Stimulated activated naive CD8-positive, alpha-beta T cell treated with anti-CD3 and anti-CD28 coated beads, Interleukin-15, amount 100 ng/mL, for 72 hours (primary cell): ENCODE measurements at regions not wholly inside any gene's neighbourhood (a gene's known extent, or its start where the extent isn't known, plus 50 kb on each side); places are given as distances from the start of the nearest gene placed in this dataset.

Experiments used
- ATAC-seq: fragments of 150-1000 bp; cut with Tn5 transposase; 2 replicates; pipeline ENCODE4 v1.10.0; 2021; ENCODE audit warnings: mild to moderate bottlenecking, moderate library complexity
- DNase-seq, 2 donors: peaks; one replicate each; pipeline ENCODE4 v3.0.0; 2021 to 2022
- H3K27ac Mint-ChIP-seq, 2 donors: one replicate each; pipeline ENCODE4 v1.8.0; 2022; ENCODE audit warnings: mild to moderate bottlenecking in 2 of 2, mixed read lengths in 2 of 2, moderate library complexity in 2 of 2
- H3K27me3 Mint-ChIP-seq: one replicate; pipeline ENCODE4 v1.8.0; 2022; ENCODE audit warnings: mixed read lengths
- H3K4me1 Mint-ChIP-seq: one replicate; pipeline ENCODE4 v1.8.0; 2022; ENCODE audit warnings: mild to moderate bottlenecking, mixed read lengths
- H3K4me3 Mint-ChIP-seq, 2 donors: one replicate each; pipeline ENCODE4 v1.8.0; 2022; ENCODE audit warnings: mild to moderate bottlenecking in 2 of 2, mixed read lengths in 2 of 2, moderate library complexity in 1 of 2
- H3K9me3 Mint-ChIP-seq, 2 donors: one replicate each; pipeline ENCODE4 v1.8.0; 2022; ENCODE audit warnings: mixed read lengths in 2 of 2

DNA sequence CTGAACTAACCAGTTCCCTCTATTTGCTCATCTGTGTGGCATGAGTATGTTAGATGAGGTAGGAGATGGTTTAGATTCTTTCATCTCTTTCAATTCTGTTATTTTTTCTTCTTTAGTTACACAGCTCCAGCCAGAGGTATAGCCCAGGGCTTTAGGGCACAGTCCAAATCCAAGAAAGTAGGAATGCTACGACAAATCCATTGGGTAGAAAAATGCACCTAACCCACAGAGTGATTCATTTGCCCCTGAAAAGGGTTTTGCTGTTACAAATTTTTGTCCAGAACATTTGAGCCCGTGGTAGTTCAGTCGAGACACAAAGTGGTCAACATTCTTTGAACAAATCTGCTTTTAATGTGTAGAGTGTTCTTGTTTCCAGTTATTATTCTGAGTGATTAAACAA is 250.7 kb downstream of the HS3ST3A1 start:
- H3K27ac Mint-ChIP-seq = no peak overlapping the region
- no peak for ATAC-seq
- H3K4me1 Mint-ChIP-seq = peaks cover 14% of the 10 kb centered on the region
- H3K27me3 Mint-ChIP-seq = peaks cover 20% of the 10 kb centered on the region
- no peak overlapping the region for H3K4me3 Mint-ChIP-seq
- H3K9me3 Mint-ChIP-seq = peaks cover 8 to 11% of the 10 kb centered on the region in 2 donors
- no peak for DNase-seq

DNA sequence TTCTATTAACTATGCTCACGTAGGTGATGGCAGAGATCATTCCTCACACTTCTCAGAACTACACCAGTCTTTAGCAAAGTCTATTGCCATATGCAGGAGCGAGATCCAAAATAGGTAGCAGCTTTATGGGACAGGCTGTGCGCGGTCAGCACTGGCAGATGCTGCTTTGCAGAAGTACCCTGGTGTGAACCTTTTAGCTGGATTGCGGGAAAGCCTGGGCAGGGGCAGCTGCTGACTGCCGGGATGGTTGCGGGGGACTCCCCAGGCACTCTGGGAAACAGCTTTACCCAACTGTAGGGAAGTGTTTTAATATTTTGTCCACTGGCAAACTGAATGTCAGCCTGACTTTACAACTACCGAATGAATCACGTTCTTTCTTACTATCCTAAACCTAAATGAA is 251.3 kb downstream of the HS3ST3A1 start:
- H3K4me1 Mint-ChIP-seq = peaks cover 18% of the 10 kb centered on the region
- DNase-seq (no peak), ATAC-seq (no peak)
- no peak overlapping the region for H3K4me3 Mint-ChIP-seq
- H3K27me3 Mint-ChIP-seq = peaks cover 20% of the 10 kb centered on the region
- H3K9me3 Mint-ChIP-seq = peaks cover 14 to 16% of the 10 kb centered on the region in 2 donors
- no peak overlapping the region for H3K27ac Mint-ChIP-seq

DNA sequence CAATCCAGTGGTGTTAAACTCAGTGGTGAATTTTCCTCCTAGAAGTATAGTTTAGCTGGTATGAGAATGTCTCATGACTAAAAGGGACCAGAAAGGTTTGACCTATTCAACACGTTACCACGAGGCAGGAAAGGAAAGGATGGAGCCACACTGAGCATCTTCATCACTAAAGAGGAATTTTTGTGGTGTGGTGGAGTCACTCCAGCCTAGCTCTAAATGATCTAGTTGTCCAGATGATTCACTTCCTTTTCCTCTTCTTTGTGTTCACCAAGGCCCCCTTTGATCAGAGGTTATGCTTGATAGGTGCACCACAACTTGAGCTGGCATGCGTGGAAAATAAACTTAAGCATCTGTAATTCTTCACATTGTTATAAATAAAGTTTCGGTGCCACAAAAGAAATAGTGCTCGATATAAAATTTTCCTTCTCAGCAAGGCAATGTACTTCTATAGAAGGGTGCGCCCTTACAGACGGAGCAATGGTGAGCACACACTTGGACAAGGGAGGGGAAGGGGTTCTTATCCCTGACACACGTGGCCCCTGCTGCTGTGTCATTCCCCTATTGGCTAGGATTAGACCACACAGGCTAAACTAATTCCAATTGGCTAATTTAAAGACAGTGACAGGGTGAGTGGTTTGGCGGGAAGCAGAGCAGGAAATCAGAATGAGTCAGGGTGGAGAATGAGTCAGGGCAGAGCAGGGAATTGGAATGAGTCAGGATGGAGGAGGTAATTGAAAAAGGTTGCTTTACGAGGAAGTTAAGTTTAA is 254.6 kb downstream of the HS3ST3A1 start:
- ATAC-seq = peak; percentile 58
- no peak for DNase-seq

DNA sequence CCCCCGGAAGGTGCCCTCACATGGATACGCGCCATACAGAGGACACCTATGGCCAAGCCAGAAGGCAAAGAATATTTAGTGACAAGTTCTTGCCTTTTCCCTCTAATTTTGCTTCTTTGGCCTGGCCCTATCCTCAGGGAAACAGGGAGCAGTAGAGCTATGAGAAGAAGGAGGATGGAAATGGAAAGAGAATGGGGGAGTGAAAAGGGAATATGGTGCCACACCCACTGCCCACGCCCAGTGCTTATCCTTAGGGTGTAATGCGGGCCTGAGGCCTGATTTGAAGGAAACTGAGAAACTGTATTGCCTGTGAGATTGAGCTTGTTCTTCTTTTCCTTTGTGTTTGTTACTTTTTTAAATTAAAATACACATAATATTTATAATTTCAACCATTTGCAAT is 255.1 kb downstream of the HS3ST3A1 start:
- H3K4me1 Mint-ChIP-seq = peaks cover 18% of the 10 kb centered on the region
- ATAC-seq = no peak
- no peak overlapping the region for H3K4me3 Mint-ChIP-seq
- H3K9me3 Mint-ChIP-seq = peaks cover 14 to 16% of the 10 kb centered on the region in 2 donors
- peak overlapping the region in 1 of 2 donors; percentile 31 for H3K27ac Mint-ChIP-seq
- peaks cover 12% of the 10 kb centered on the region for H3K27me3 Mint-ChIP-seq
- no peak for DNase-seq

More for the DNA sequence above, 254.6 kb downstream of the HS3ST3A1 start:
- H3K4me3 Mint-ChIP-seq = no peak overlapping the region
- peaks cover 12% of the 10 kb centered on the region for H3K27me3 Mint-ChIP-seq
- H3K27ac Mint-ChIP-seq = no peak overlapping the region
- H3K4me1 Mint-ChIP-seq = peaks cover 18% of the 10 kb centered on the region
- peaks cover 14 to 16% of the 10 kb centered on the region in 2 donors for H3K9me3 Mint-ChIP-seq

DNA sequence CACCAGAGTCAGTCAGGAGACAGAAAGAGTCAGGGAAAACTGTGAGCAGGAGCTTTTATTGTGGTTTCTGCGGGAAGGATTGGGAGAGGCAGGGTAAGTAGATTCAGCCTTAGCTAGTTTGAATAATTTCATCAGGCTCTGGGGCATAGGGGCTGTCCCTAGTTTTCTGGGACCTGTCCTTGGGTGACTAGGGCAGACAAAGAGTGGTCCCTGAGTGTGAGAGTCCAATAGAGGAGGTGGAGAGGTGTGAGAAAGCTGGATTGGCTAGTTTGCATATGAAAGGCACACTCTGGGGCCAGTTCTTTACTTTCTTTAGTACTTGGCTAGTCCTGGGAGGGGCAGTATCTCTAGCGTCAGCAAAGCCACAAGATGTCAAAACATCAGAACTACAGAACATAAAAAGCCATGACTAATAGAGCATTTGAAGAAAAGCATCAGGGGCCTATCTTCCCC is 255.6 kb downstream of the HS3ST3A1 start:
- Mint-ChIP-seq H3K4me1 (peaks cover 18% of the 10 kb centered on the region), H3K27me3 (peaks cover 12% of the 10 kb centered on the region), H3K27ac (peak overlapping the region in 1 of 2 donors; percentile 14), H3K4me3 (no peak overlapping the region), H3K9me3 (peaks cover 14 to 16% of the 10 kb centered on the region in 2 donors)
- peak; percentile 39 for ATAC-seq
- DNase-seq = no peak

DNA sequence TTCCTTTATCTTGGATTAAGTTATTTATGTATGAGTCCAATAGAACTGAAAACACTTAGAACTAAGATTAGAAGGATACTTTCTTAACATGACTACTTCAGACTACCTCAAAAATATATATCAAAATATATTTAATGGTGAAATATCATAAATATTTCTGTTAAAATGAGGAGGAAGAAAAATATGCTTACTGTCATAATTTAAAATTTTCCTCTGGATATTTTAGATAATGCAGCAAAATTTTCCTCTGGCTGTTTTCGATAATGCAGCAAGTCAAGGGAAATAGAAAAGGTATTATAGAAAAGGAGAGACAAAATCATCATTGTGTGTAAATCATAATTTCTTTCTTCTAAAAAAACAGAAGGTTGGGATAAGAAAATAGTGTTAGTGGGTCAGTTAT is 263.3 kb downstream of the HS3ST3A1 start:
- H3K27ac Mint-ChIP-seq = no peak overlapping the region
- ATAC-seq = no peak
- H3K27me3 Mint-ChIP-seq = peaks cover 33% of the 10 kb centered on the region
- H3K9me3 Mint-ChIP-seq = no peaks in the 10 kb centered on the region
- no peak for DNase-seq
- H3K4me3 Mint-ChIP-seq = no peak overlapping the region
- H3K4me1 Mint-ChIP-seq = no peaks in the 10 kb centered on the region

DNA sequence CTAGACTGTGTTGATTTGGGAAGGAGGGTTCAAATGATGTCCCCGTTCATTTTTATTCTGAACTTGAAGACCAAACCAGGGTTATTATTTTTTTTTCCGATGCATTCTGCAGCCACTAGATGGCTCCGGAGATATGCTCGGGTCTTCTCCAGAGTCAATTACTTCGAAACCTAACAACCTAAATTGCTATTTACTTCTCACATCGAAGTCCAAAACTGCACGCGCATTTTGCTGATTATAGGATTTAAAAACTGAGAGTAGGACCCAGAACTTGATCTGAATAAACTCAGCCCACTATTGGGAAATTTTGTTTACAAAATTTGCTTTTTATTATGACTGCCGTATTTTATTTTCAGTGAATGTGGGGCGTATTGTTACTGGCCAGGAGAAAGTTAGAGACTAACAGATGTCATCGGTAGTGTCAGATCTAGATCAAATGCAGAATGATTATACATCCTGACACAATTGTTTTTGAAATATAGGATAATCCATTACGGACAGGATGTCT is 263.8 kb downstream of the HS3ST3A1 start:
- peak overlapping the region in 1 of 2 donors; percentile 15 for H3K4me3 Mint-ChIP-seq
- peak in 1 of 2 donors; percentile 13 for DNase-seq
- no peaks in the 10 kb centered on the region for H3K4me1 Mint-ChIP-seq
- no peak for ATAC-seq
- peaks cover 38% of the 10 kb centered on the region for H3K27me3 Mint-ChIP-seq
- no peak overlapping the region for H3K27ac Mint-ChIP-seq
- H3K9me3 Mint-ChIP-seq = no peaks in the 10 kb centered on the region

DNA sequence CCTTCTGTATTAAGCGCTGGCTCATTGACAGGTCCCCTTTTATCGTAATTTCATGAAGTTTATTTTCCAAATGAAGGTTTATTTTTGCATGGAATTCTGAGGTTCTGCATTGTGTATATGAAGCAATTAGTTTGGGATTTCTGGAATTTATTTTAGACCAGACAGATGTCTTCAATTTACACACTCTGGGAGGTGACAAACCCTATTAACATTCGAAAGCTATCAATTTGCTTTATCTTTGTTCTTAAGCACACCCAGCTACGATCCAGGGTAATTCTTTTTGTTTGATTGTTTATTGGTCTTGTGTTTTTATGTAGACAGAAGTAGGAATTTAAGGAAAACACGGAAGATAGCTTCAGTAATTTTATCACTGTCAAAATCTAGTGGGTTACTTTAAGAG is 264.6 kb downstream of the HS3ST3A1 start:
- no peaks in the 10 kb centered on the region for H3K9me3 Mint-ChIP-seq
- DNase-seq = no peak
- H3K4me1 Mint-ChIP-seq = no peaks in the 10 kb centered on the region
- ATAC-seq = no peak
- no peak overlapping the region for H3K4me3 Mint-ChIP-seq
- H3K27me3 Mint-ChIP-seq = peaks cover 39% of the 10 kb centered on the region
- no peak overlapping the region for H3K27ac Mint-ChIP-seq

DNA sequence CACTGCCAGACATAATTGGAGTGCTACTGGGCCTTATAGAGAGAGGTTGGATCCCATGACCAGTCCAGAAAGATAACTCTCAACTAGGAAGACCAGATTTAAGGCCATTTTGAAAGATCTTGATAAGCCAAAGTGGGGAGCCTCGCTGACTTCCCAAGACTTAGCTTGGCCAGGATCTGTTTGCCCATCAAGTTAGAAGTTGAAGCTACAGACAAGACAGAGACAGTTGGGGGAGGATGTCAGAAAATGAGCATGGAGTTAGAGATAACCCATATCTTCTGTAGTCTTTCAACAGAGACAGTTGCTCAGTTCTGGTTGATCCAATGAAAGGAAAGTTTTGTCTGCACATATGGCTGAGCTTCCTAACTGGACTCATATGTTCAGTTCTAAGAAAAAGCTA is 267.4 kb downstream of the HS3ST3A1 start:
- H3K27me3 Mint-ChIP-seq = peaks cover 28% of the 10 kb centered on the region
- no peak for DNase-seq
- ATAC-seq = no peak
- H3K4me1 Mint-ChIP-seq = no peaks in the 10 kb centered on the region
- no peak overlapping the region for H3K27ac Mint-ChIP-seq
- H3K9me3 Mint-ChIP-seq = peaks cover 0 to 4% of the 10 kb centered on the region in 2 donors
- no peak overlapping the region for H3K4me3 Mint-ChIP-seq

DNA sequence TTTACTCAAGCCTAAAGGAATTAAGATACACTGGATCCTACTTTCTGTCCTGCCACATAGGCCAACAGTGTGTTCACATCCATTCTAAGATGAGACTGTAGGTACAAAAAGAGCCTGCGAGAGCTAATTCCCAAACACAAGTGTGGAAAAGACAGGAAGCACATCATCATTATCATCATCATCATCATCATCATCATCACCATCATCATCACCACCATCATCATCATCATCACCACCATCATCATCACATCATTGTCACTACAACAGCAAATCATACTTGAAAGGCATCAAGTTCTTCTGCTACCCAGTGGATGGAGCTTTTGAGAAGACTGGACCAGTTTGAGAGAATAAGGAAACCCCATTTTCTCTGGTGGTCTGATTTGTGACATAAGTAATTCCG is 268.1 kb downstream of the HS3ST3A1 start:
- Mint-ChIP-seq H3K9me3 (peaks cover 0 to 4% of the 10 kb centered on the region in 2 donors), H3K4me3 (no peak overlapping the region), H3K27ac (no peak overlapping the region), H3K27me3 (peaks cover 28% of the 10 kb centered on the region), H3K4me1 (no peaks in the 10 kb centered on the region)
- no peak for ATAC-seq
- DNase-seq = no peak

DNA sequence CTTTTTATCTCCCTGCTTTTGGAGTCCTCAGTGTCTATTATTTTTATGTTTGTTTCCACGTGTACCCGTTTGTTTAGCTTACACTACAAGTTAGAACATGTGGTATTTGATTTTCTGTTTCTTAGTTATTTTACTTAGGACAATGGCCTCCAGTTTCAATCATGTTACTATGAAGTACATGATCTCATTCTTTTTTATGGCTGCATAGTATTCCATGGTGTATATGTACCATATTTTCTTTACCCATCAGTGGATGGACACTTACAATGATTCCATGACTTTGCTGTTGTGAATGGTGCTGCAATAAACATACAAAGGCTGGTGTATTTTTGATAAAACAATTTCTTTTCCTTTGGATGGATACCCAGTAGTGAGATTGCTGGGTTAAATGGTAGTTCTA is 269.5 kb downstream of the HS3ST3A1 start:
- H3K4me1 Mint-ChIP-seq = no peaks in the 10 kb centered on the region
- H3K27me3 Mint-ChIP-seq = peaks cover 18% of the 10 kb centered on the region
- no peak overlapping the region for H3K4me3 Mint-ChIP-seq
- DNase-seq = no peak
- no peak for ATAC-seq
- peaks cover 0 to 4% of the 10 kb centered on the region in 2 donors for H3K9me3 Mint-ChIP-seq
- no peak overlapping the region for H3K27ac Mint-ChIP-seq

DNA sequence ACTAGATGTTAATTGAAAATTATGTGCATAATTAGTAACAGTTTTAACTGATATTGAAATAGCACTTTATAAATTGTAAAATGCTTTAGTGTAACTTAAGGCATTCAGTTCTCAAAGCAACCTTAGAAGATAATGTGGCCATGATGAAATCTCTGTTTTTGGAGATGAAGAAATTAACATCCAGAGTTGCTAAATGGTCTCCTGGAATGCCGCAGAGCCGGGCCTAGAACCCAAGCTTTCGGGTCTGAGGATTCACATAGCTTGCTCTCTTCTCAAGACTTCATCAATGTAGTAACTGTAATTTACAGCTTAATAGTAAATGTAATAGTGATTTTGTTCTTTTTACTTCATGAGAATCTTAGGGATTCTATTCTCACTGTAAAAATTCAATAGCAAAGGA is 272.3 kb downstream of the HS3ST3A1 start:
- ATAC-seq (no peak), DNase-seq (no peak)
- Mint-ChIP-seq H3K4me1 (no peaks in the 10 kb centered on the region), H3K27ac (no peak overlapping the region), H3K4me3 (no peak overlapping the region), H3K9me3 (peaks cover 0 to 4% of the 10 kb centered on the region in 2 donors), H3K27me3 (peaks cover 14% of the 10 kb centered on the region)

DNA sequence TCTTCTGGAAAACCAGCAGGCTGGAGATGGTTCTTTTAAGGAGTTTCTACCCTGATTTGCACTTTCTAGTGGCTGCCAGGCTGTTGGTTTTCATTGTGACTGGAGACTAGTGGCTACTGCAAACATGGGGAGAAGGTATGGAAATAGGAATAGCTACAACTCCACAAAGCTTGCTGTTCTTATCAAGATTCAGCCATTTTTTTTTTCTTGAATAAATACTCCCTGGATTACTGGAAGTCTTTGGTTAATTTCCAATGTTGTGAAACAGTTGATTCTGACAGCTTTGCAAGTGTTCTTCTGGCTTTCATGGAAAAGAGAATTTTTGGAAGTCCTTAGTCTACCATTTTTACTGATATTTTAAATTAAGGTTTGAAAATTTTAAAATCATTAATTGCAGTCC is 277.7 kb downstream of the HS3ST3A1 start:
- ATAC-seq = no peak
- Mint-ChIP-seq H3K4me3 (no peak overlapping the region), H3K27me3 (peaks cover 8% of the 10 kb centered on the region), H3K4me1 (no peaks in the 10 kb centered on the region), H3K27ac (no peak overlapping the region), H3K9me3 (no peaks in the 10 kb centered on the region)
- DNase-seq = no peak

DNA sequence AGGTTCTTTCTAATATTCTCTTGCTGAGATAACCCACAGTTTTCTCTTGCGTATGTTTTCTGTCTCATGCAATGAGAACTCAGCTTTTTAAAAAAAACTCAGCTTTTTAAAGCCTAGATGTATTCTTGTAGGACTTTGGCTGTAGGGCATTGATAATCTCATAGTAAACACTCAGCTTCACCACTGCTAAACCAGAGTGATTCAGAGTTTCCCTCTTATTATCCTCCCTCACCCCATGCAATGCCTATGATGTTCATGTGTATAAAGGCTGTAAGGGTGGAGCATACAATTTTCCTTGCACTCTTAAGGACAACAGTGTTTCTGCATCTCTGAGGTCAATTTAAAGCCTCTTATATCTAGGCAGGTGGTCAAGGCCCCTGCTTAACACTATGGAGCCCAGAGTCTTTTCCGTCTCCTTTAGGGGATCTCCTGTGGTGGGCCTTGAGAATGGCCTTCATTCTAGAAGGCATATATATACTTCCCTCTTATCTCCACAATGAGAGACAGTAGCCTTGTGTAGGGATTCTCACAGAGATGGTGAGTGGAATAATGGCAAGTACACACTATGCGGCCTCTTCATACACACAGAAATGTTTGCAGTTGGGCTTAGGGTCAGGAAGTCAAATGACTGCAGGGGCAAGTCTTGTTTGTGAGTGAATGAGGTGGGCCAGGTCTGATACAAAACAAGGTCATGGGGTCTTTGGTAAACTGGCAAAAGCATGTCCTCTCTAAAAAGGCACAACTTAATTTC is 279.6 kb downstream of the HS3ST3A1 start:
- no peaks in the 10 kb centered on the region for H3K9me3 Mint-ChIP-seq
- ATAC-seq (no peak), DNase-seq (no peak)
- no peaks in the 10 kb centered on the region for H3K4me1 Mint-ChIP-seq
- peaks cover 8% of the 10 kb centered on the region for H3K27me3 Mint-ChIP-seq
- H3K27ac Mint-ChIP-seq = no peak overlapping the region
- no peak overlapping the region for H3K4me3 Mint-ChIP-seq

DNA sequence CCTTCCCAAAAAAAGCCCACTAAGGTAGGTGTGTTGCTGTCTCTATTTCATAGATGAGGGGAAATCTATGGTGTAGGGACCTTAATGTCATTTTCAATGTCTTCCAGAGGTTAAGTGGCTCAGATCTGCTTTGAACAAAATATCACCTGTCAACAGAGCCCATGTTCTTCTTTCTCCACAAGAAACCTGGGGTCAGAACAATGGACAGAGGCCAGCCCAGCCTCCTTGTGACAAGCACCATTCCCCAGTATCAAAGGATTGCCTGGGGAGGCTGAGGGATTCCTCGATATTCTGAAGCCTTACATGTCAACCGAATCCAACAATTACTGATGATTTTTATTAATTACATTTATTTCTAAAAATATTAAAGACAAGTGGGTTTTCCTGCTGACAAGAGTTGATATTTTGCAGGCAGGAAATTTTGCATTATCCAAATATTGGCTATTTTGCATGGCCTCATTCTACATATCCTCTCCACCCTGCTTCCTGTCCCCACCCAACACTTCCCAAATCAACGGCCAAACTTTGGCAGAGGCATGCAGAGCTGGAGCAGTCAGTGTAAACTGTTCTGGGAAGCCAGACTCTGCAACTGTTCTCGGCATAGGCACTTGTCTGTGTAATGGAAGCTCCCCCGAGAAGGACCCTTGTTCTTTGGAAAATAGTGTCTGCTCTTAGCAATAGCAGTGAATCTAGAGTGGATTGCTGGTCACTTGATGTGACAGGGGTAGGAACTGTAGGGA is 281.5 kb downstream of the HS3ST3A1 start:
- Mint-ChIP-seq H3K4me1 (no peaks in the 10 kb centered on the region), H3K27me3 (peaks cover 8% of the 10 kb centered on the region), H3K4me3 (no peak overlapping the region), H3K27ac (no peak overlapping the region), H3K9me3 (no peaks in the 10 kb centered on the region)
- ATAC-seq (no peak), DNase-seq (no peak)
